H7 (cell line): ENCODE measurements at regions not wholly inside any gene's neighbourhood (a gene's known extent, or its start where the extent isn't known, plus 50 kb on each side); places are given as distances from the start of the nearest gene placed in this dataset.
A peak's percentile ranks its signal among the peaks of the same experiment; 100 is the strongest.

ENCODE experiments used
- DNase-seq: peaks from one replicate; pipeline ENCODE4 v3.0.0; 2012
- H3K27me3 ChIP-seq: 2 replicates; pipeline ENCODE4 v1.6.0; 2011; ENCODE audit warnings: mild to moderate bottlenecking, low read length; ENCODE audit not compliant: control insufficient read depth, insufficient read depth
- H3K36me3 ChIP-seq: replicated peaks from 2 replicates; pipeline ENCODE4 v1.5.1; 2011; ENCODE audit warnings: low read length; ENCODE audit not compliant: control insufficient read depth, insufficient read depth
- H3K4me3 ChIP-seq: 2 replicates; pipeline ENCODE4 v1.5.1; 2011; ENCODE audit warnings: low read depth, mild to moderate bottlenecking, control low read depth, low read length, moderate library complexity; ENCODE audit not compliant: insufficient read depth

GRCh38 chr6:90403489-90404381, 107.1 kb upstream of the BACH2 start:
- DNase-seq, result peak; percentile 61
- Histone ChIP-seq H3K4me3 (no peak overlapping the region), H3K27me3 (peaks cover 4% of the 10 kb centered on the region)

GRCh38 chr6:90402831-90403192, 106.2 kb upstream of the BACH2 start:
- Histone ChIP-seq H3K36me3 (no peaks in the 10 kb centered on the region), H3K27me3 (peaks cover 4% of the 10 kb centered on the region), H3K4me3 (no peak overlapping the region)
- DNase-seq, result no peak

More at GRCh38 chr6:90403489-90404381, 107.1 kb upstream of the BACH2 start:
- H3K36me3 ChIP-seq, result no peaks in the 10 kb centered on the region

GRCh38 chr6:90401933-90402830, 105.5 kb upstream of the BACH2 start:
- Histone ChIP-seq H3K27me3 (peaks cover 4% of the 10 kb centered on the region), H3K4me3 (no peak overlapping the region), H3K36me3 (no peaks in the 10 kb centered on the region)
- no peak for DNase-seq

- no peaks in the 10 kb centered on the region; the same call in 1 of the 2 replicates for H3K27me3 ChIP-seq
- DNase-seq, result no peak
- no peak overlapping the region for H3K4me3 ChIP-seq
- H3K36me3 ChIP-seq, result no peaks in the 10 kb centered on the region
These were observed 103.3 kb upstream of the BACH2 start for GRCh38 chr6:90399970-90400369.

GRCh38 chr6:90397929-90398674, 101.5 kb upstream of the BACH2 start:
- DNase-seq, result no peak
- no peaks in the 10 kb centered on the region; the same call in 1 of the 2 replicates for H3K27me3 ChIP-seq
- no peaks in the 10 kb centered on the region for H3K36me3 ChIP-seq
- H3K4me3 ChIP-seq, result no peak overlapping the region

- no peak for DNase-seq
- no peaks in the 10 kb centered on the region; the same call in 1 of the 2 replicates for H3K27me3 ChIP-seq
- no peaks in the 10 kb centered on the region for H3K36me3 ChIP-seq
- no peak overlapping the region for H3K4me3 ChIP-seq
These were observed 100.4 kb upstream of the BACH2 start for GRCh38 chr6:90397047-90397446.

GRCh38 chr6:90393232-90393884, 96.7 kb upstream of the BACH2 start:
- Histone ChIP-seq H3K4me3 (no peak overlapping the region), H3K36me3 (no peaks in the 10 kb centered on the region), H3K27me3 (no peaks in the 10 kb centered on the region)
- peak; percentile 56 for DNase-seq

- Histone ChIP-seq H3K36me3 (no peaks in the 10 kb centered on the region), H3K4me3 (no peak overlapping the region), H3K27me3 (no peaks in the 10 kb centered on the region)
- DNase-seq, result no peak
These were observed 93.7 kb upstream of the BACH2 start for GRCh38 chr6:90390379-90390778.

GRCh38 chr6:90388395-90388794, 91.8 kb upstream of the BACH2 start:
- Histone ChIP-seq H3K36me3 (no peaks in the 10 kb centered on the region), H3K4me3 (no peak overlapping the region), H3K27me3 (no peaks in the 10 kb centered on the region)
- DNase-seq, result no peak

GRCh38 chr6:90387826-90388225, 91.2 kb upstream of the BACH2 start:
- no peak for DNase-seq
- H3K27me3 ChIP-seq, result no peaks in the 10 kb centered on the region

GRCh38 chr6:90387383-90387775, 90.7 kb upstream of the BACH2 start:
- no peak for DNase-seq
- Histone ChIP-seq H3K36me3 (no peaks in the 10 kb centered on the region), H3K4me3 (no peak overlapping the region), H3K27me3 (no peaks in the 10 kb centered on the region)

More at GRCh38 chr6:90387826-90388225, 91.2 kb upstream of the BACH2 start:
- Histone ChIP-seq H3K36me3 (no peaks in the 10 kb centered on the region), H3K4me3 (no peak overlapping the region)

GRCh38 chr6:90386399-90387382, 90.0 kb upstream of the BACH2 start:
- no peaks in the 10 kb centered on the region for H3K27me3 ChIP-seq
- no peaks in the 10 kb centered on the region for H3K36me3 ChIP-seq
- no peak for DNase-seq
- no peak overlapping the region for H3K4me3 ChIP-seq

- no peak for DNase-seq
- Histone ChIP-seq H3K4me3 (no peak overlapping the region), H3K27me3 (no peaks in the 10 kb centered on the region), H3K36me3 (no peaks in the 10 kb centered on the region)
These were observed 89.2 kb upstream of the BACH2 start for GRCh38 chr6:90385759-90386313.
